Umbilical cord (tissue), 1 donor: ENCODE measurements at regions not wholly inside any gene's neighbourhood (a gene's known extent, or its start where the extent isn't known, plus 50 kb on each side); places are given as distances from the start of the nearest gene placed in this dataset.

Experiments
- DNase-seq: peaks from one replicate; pipeline ENCODE4 v3.0.0-alpha.2; 2015; ENCODE audit warnings: low spot score

DNA sequence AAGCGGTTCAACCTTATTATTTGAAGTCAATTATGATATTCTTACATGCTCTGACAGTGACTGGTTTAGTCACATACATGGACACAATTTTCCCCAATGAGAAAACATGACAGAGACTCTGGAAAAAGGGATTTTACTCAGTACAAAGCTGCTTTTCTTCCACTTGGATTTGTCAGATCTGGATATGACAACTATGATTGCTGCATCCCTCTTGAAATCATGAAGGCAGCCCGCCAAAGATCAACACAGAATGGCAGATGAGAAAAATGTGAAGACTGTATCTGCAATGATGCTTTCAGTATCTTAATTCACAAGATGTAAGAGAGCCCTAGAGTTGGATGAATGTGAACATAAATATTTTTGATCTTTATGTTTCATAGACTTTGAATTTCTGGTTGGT, 439.6 kb downstream of the CDH8 start:
- DNase-seq: no peak

DNA sequence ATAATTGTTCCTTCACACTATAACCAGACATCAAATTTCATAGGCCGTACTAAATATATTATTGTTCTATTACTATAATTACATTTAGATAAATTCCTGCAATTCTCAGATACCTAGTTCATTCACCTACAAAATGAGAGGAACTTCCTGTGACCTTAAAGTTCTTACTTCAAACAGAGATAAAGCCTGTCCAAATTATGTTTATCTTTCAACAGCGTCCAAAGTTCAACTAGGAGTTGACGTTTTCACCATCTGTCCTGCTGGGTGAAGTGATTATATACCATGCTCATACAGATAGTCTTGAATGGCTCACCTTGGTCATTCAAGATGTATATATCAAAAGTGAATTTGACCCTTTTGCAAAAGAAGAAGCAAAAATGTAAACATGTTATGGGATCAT, 440.6 kb downstream of the CDH8 start:
- DNase-seq: no peak

DNA sequence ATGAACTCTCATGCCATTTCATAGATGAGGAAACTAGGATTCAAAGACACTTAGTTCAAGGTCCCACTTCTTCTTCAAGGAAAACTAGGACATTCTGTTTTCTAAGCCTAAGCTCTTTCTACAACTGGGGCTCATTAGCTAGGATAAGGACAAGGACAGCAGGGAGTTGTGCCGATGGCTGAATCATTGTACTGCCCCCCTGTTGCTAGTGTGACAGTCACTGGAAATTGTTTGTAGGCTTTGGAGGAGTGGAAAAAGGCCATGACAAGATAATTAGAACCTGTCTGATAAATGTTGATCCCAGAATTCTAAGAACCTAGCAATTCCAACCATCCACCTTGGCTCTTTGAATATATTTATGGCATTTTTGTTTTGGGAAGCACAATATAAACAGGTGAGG, 445.7 kb downstream of the CDH8 start:
- no peak for DNase-seq

DNA sequence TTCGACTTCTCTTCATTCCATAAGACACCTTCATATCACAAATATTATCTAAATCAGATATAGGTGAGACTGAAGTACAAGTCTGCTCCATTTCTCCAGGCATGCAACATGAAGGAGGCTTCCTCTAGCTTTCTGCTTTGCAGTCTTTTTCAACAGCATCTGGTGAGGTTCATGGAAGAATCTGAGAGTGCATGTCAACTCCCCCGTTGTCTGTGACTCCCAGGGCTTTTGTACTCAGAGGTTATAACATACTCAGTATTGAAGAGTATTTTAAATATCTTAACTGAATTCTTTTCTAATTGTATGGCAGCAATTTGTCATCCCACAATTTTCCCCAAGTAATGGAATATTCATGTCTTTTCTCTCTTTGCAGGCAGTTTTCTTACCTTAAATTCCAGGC, 448.7 kb downstream of the CDH8 start:
- no peak for DNase-seq

DNA sequence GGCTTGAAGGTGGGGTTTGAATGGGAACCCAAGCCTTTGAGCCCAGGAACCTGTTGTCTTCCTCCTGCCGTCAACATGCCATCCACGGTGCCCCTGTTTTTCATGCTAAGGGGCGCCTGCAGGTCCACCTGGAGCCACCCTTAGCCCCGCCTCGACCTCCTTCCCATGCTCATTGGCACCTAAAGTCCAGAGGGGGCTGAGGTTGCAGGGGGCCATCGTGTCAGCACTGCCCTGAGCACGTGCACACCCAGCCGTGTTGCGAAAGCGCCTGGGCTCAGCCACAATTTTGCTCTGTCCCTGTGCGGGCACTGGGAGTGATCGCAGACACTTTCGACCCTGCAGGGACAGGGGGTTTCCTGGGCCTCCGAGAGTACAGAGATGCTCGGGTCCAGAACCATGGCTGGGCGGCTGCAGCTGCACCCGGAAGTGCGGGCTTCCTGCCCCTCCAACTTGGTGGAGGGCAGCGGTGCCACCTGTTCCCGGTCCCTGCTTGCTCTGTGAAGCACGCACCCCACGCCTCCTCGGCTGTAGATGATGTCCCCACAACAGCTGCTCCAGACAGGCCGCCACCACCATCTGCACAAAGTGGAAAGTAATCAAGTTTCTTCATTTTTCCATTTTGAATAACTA, 454.7 kb downstream of the CDH8 start:
- DNase-seq: no peak

DNA sequence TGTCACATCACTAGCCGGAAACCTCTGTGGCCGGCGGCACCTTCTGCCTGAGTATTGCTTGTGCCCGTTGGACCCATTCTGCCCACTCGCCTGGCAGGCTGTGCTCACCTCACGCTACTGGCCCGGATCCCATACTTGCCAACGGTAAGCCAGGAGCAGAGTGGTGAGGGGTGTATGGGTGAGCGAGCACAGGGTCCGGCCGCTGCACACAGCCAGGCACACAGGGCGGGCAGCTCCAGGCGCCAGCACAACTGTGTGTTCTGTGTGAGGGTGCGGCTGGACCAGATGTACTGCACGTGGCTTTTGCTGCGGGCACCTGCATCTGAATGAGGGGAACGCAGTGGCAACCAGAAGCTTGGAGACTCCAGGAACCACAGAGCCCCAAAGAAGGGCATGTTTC, 455.7 kb downstream of the CDH8 start:
- DNase-seq: no peak

DNA sequence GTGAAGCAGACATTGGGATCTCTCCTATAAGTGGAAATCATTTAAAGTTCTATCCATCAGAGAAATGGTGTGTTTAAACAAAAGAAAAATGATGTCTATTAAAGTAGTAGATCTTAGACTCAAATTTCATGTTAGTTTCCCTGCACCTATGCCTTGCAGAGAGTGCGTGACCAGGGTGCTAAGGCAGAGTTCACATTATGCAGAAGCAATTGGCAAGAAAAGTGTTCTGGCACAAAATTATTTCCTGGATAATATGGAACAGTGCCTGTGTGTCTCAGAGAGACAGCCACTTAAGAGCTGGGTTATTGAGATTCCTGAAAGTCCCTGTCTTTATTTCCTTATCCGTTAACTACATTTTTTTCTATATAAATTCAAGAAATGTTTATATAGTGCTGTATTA, 457.0 kb downstream of the CDH8 start:
- DNase-seq: no peak

DNA sequence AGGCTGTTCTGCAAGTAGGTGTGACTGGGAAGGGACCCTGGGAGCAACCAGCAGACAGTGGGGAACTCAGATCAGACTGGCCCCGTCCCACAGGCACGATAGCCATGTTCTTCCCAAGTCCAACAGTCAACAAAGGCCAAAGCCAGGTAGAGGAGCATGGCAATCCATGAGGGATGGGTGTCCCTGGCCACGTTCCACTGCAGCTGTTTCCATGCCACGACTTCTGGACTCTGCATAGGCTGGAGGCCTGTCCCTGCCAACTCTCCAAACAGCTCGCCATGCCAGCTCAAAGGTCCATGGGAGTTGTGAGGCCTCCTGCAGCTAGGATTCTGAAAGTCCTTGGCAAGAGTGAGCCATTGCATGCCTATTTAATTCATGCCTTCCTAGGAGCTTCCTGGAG, 459.8 kb downstream of the CDH8 start:
- DNase-seq: no peak

DNA sequence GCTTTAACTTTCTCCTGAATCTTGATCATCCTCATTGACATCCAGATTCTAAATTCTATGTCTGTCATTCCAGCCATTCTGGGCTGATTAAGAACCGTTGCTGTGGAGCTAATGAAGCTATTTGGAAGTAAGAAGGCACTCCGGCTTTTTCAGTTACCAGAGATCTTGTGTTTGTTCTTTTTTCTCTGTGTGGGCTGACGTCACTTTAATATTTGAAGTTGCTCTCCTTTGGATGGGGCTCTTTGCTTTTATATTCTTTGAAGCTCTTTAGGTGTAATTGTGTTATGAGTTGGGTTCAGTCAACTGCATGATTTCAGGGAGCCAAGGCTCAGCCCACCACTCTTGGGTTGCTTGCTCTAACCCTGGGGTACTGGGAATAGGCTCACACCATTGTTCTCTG, 460.6 kb downstream of the CDH8 start:
- no peak for DNase-seq

DNA sequence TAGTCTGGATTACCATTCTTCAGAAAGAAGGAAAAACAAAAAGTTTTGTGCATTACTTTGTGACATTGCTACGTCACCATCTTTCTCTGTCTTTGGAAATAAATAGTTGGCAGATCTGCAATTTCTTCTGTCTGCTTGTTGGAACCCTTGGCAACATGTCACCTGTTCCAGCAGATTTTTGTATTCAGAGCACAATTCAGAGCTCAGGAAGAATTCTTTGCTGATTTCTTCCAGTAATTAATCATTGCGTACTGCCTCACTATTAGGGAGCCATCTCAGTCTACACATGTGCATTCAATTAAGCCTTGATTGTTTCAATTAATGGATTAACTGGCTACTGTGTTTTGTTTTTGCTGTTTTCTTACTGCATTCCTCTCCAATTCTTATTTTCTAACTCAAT, 467.2 kb downstream of the CDH8 start:
- no peak for DNase-seq

DNA sequence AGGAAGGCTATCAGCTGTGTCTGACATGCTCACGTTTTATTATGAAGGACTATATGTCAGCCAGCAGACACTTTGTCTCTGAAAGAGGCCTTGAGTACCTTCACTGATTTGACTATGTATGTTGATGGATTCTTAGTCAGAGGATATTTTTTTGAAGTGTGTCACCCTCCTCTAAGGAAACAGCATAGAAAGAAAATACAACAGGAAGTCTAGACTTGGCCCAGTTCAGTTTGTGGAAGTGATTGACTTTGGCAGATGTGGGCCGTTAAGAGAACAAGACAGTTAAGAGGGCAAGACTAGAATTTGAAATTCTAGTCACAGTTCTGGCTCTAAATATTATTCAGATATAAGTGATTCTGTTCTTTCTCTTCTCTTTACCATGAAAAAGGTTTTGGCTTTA, 471.5 kb downstream of the CDH8 start:
- no peak for DNase-seq

DNA sequence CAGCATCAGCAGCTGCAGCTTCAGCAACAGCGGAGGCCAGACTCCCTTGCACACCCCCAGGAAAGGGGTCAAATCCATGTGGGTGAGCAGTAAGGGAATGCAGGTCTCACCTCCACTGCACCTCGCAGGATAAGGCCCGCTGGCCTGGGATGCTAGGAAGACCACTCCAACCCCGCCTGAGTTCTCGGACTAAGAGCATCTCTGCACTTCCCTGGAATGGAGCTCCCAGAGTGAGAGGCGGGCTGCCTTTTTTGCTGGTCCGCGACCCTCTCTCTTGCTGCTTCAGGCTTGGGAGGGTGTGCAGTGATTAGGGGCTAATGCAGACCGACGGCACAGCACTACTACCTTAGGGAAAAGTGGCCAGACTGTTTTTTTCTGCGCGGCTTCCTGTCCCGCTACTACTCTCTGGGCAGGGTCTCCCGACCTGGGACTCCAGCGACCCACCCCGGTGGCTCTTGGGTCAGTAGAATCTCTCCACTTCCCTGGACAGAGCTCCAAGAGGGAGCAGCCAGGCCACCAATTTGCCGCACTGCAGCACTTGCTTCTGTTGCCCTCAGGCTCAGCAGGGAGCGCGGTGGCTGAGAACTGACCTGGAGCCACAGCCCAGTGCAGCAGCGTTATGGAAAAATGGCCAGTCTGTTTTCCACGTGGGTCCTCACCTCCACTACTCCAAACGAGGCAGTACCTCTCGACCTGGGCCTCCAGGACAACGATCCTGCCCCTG, 480.4 kb downstream of the CDH8 start:
- DNase-seq: no peak

DNA sequence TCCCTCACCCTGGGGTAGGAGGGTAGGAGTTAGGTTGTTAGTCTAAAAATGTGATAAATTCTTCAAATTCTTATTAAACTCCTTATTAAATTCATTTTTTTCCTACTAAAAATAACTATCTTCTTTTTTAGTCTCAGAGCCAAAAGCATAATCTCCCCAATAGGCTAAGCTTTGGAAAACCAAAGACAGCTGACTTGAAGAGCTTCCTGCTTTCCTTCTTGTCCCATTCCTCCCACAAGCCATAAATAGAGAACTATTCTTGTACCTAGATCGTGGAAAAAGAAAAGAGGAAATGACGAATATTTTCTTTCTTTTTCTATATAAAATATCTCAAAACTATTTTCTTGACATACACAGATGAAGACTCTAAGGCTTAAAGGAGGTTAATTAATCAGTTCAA, 486.9 kb downstream of the CDH8 start:
- no peak for DNase-seq

DNA sequence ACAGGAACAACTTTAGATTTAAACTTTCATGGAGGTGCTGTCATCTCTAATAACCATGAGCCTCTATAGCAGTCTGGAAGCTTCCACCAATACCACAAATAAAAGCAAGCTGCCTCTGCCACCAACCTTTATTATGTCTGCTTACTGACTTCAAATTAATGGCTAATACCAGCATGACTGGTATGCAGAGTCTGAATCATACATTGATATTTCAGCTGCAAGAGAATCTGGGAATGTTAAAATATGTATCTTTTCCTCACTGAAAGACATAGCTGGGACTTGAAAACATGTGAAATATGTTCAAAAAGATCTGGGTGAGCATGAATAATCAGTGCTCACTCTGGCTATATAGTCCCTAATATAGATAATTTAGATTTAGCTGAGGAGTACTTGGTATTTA, 488.6 kb downstream of the CDH8 start:
- DNase-seq: no peak

DNA sequence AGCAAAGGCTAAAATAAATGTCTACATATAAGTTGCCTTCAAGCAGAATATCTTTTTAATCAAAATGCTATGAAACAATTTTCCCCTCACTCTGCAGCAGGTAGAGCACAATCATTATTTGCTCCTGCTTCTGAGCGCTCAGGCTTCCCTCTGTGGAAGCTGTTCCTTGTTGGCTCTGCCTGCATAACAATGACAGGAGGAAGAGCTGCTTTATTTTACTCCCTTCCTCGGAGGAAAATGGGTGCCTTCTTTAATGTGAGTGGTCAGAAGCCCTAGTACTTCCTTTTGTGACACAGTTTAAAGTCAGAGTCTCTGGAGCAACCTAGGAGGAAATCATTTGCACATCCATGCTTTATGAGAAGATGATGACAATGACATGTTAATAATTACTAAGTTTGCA, 492.1 kb downstream of the CDH8 start:
- no peak for DNase-seq

DNA sequence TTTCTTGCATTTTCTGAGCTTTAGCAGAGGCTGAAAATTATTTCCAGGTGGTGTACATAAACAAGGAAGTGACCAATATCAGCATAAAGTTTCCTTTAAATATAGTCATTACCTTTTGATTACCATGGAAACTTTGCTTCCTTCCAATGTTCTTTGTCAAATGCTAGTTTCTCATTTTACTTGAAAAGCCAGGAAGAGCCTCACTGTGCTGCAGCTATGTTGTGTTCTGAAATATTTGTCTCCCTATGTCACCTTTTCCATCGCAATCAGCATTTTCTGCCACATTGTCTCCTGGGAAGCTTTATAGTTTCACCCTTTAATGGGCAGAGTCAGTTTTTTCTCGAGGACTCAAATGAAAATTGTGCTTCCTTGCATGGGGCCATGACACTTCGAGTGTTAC, 496.0 kb downstream of the CDH8 start:
- DNase-seq: no peak

DNA sequence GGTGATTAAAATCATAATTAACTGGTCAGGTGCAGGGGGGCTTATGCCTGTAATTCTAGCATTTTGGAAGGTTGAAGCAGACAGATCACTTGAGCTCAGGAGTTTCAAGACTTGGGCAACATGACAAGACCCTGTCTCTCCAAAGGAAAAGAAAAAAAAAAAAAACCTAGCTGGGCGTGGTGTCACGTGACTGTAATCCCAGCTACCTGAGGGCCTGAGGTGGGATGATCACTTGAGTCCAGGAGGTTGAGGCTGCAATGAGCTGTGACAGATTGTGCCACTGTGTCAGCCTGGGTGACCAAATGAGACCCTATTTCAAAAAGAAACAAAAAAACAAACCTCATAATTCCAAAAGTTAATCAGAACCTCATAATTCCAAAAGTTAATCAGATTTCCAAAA, 505.5 kb downstream of the CDH8 start:
- DNase-seq: no peak

DNA sequence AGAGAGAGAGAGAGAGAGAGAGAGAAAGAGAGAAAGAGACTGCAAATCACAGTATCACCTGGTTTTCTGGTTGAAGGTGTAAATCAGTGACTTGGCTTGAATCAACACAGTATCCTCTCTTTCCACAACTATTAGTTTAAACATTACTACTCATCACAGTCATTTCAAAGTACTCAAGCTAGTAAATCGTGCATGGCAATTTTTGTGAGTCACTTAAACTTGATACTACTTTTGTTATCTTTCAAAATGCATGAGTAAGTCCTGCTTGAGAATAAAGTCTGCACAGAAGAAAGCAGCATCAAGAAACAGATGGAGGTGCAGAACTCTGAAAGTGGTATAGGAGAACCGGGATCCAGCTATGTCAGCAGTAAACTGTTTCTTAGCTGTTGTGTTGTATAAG, 535.4 kb downstream of the CDH8 start:
- DNase-seq: no peak

DNA sequence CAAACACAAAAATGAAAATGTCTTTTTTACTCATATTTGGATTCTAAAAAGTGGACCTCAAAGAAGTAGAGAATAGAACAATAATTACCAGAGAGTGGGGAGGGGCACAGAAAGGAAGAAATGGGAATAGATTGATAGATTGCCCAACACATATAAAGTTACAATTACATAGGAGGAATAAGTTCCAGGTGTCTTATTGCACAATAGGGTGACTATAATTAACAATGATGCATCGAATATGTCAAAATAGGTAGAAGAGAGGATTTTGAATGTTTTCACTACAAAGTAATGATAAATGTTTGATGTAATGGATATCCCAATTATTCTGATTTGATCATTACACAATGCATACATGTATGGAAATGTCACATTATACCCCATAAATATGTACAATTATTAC, 556.0 kb downstream of the CDH8 start:
- no peak for DNase-seq

DNA sequence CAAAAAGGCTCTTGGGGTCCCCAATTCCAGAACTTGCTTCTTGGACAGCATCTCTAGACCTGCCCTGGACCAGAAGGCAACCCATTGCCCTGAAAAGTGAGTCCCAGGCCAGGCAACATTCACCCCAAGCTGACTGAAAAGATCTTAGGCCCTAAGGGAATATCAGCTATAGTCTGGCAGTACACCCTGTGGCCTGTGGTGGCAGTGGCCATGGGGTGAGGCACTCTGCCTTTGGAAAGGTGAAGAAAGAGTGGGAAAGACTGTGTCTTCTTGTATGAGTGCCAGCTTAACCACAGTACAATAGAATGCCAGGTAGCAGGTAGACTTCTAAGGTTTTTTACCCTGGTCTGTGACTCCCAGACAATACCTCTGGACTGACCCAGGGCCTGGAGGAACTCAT, 564.5 kb downstream of the CDH8 start:
- DNase-seq: no peak

DNA sequence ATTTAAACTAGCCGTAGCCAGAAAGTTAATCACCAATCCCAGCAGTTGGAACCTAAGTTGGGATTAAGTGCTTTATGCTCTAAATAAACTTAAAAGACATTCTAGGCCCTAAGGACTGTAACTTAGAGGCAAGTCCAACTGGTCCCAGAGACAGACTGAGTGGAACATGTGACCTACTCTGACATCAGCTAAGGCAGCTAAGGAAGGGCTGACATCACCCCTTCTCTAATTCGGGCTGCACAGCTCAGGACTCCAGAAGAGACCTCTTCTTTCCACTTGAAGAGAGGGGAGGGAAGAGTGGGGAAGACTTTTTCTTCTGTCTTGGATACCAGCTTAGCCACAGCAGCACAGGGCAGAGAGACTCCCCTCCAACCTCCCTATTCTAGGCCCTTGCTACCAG, 565.2 kb downstream of the CDH8 start:
- DNase-seq: no peak

DNA sequence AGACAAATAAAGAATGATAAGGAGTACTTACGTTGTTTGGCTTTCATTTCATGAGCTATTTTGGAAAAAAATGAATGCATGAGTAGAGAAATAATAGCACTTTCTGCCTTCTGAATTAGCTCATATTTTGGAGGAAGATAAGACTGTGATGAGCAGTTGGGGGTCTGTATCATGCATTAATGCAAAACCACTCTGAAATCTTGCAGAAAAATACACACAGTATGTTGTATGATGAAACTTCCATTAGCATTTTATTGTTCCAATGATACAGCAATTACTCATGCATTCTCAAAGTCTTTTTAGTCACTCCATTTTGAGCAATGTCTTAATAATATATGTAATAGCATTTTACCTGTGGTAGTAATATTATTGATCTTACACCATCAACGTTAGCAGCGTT, 571.0 kb downstream of the CDH8 start:
- no peak for DNase-seq

DNA sequence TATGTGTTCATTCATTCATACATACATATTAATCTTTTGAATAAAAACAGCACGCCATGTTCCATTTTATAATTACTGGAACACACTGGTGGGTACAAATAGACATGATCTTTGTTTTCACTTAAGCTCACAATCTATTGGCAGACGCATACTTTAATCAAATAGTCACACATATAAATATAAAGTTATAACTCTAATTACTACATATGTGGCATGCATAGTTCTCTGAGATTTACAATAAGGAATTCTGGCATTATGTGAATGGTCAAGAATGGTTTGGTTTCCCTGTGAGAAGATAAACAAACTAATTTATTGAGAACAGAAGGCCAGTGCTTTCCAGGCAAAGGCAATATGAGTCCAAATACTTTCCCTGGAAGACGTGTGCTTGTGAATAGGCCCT, 576.2 kb downstream of the CDH8 start:
- DNase-seq: no peak

DNA sequence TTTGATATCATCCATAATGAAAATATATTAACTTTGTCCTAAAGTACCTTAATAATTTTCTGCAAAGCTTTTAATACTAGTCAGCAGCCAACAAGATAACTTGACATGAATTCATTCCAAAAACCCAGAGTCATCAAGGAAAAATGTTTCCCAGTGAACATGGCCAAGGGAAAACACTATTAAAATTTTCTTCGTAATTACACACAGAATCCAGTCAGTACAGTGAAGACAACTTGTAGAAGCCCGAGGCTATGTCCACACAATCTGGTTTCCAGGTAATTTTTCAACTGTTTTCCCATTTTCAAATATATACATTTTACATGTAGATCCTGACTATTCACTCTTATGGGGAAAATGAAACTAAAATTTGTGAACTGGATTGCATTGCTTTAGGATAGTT, 600.9 kb downstream of the CDH8 start:
- peak; percentile 14 for DNase-seq
